ENCODE measurements at regions not wholly inside any gene's neighbourhood (a gene's known extent, or its start where the extent isn't known, plus 50 kb on each side); places are given as distances from the start of the nearest gene placed in this dataset.
"Not testable (repeated sequence)": the region's sequence is repeated elsewhere in the genome, so short reads cannot be mapped to it uniquely, and the experiment has no call there.

- DNase-seq (ENCODE audit: low spot score) = no peak
- ChIA-PET CTCF (no interaction called here), POLR2A (ENCODE audit: low non-redundant PET) (no interaction called here)
- no peak overlapping the region for H3K27ac ChIP-seq
- no peak for TF ChIP-seq CTCF (conservative IDR thresholded peaks at IDR 0.05; ENCODE audit: low read depth)
Observed at GRCh38 chr14:105581551-105582341, 55.4 kb downstream of the TMEM121 start.

GRCh38 chr14:105582639-105583038 lies 56.3 kb downstream of the TMEM121 start:
- ChIA-PET POLR2A (ENCODE audit: low non-redundant PET) (no interaction called here), CTCF (no interaction called here)
- DNase-seq (ENCODE audit: low spot score) = no peak
- no peak overlapping the region for H3K27ac ChIP-seq
- TF ChIP-seq CTCF (conservative IDR thresholded peaks at IDR 0.05; ENCODE audit: low read depth) = no peak

GRCh38 chr14:105583914-105584313 lies 57.5 kb downstream of the TMEM121 start:
- CTCF ChIA-PET; POLR2A ChIA-PET (ENCODE audit: low non-redundant PET); DNase-seq (ENCODE audit: low spot score); H3K27ac ChIP-seq: not testable (repeated sequence)

- CTCF ChIA-PET; POLR2A ChIA-PET (ENCODE audit: low non-redundant PET); H3K27ac ChIP-seq; DNase-seq (ENCODE audit: low spot score): not testable (repeated sequence)
Observed at GRCh38 chr14:105585290-105585689, 58.9 kb downstream of the TMEM121 start.

- H3K27ac ChIP-seq; CTCF ChIA-PET; DNase-seq (ENCODE audit: low spot score); POLR2A ChIA-PET (ENCODE audit: low non-redundant PET): not testable (repeated sequence)
Observed at GRCh38 chr14:105585722-105586121, 59.3 kb downstream of the TMEM121 start.

GRCh38 chr14:105586144-105586872 lies 59.9 kb downstream of the TMEM121 start:
- POLR2A ChIA-PET (ENCODE audit: low non-redundant PET); DNase-seq (ENCODE audit: low spot score); H3K27ac ChIP-seq; CTCF ChIA-PET: not testable (repeated sequence)

GRCh38 chr14:105587034-105587433 lies 60.7 kb downstream of the TMEM121 start:
- DNase-seq (ENCODE audit: low spot score); POLR2A ChIA-PET (ENCODE audit: low non-redundant PET); H3K27ac ChIP-seq; CTCF ChIA-PET: not testable (repeated sequence)

- CTCF ChIA-PET; POLR2A ChIA-PET (ENCODE audit: low non-redundant PET); H3K27ac ChIP-seq; DNase-seq (ENCODE audit: low spot score): not testable (repeated sequence)
Observed at GRCh38 chr14:105587482-105588235, 61.3 kb downstream of the TMEM121 start.

GRCh38 chr14:105588236-105588860 lies 62.0 kb downstream of the TMEM121 start:
- no peak for TF ChIP-seq CTCF (conservative IDR thresholded peaks at IDR 0.05; ENCODE audit: low read depth)
- ChIA-PET CTCF (interaction anchor here (0.6 kb wide), 1 partner anchor 38 kb away, joined by 3 read pairs; no protein-coding TSS in a partner anchor), POLR2A (ENCODE audit: low non-redundant PET) (no interaction called here)
- H3K27ac ChIP-seq = no peak overlapping the region
- DNase-seq (ENCODE audit: low spot score) = no peak
